Gastrocnemius medialis (tissue), 4 donors: ENCODE measurements at regions not wholly inside any gene's neighbourhood (a gene's known extent, or its start where the extent isn't known, plus 50 kb on each side); places are given as distances from the start of the nearest gene placed in this dataset.
A peak's percentile ranks its signal among the peaks of the same experiment; 100 is the strongest.

Source experiments
- ATAC-seq, 2 donors: fragments of 150-250 bp; one replicate each; pipeline ENCODE4 v1.9.1; 2016
- DNase-seq, 2 donors: peaks; one replicate each; pipeline ENCODE4 v3.0.0-alpha.2; 2019
- H3K27ac ChIP-seq, 4 donors: fragments of 200-600 bp; sonication (generic); 1 replicate in 1 of 4; 2 replicates in 3 of 4; pipeline ENCODE4 v1.5.1; 2016 to 2018; ENCODE audit warnings: mild to moderate bottlenecking in 2 of 4, moderate library complexity in 1 of 4
- H3K27me3 ChIP-seq, 3 donors: fragments of 200-600 bp; sonication (generic) in 2 of 3; 1 replicate in 1 of 3; 2 replicates in 2 of 3; pipeline versions ENCODE4 v1.5.1 to v1.6.0; 2016 to 2019; ENCODE audit warnings: mild to moderate bottlenecking in 1 of 3, moderate library complexity in 1 of 3
- H3K36me3 ChIP-seq, 2 donors: fragments of 200-600 bp; sonication (generic) in 1 of 2; one replicate each; pipeline ENCODE4 v1.5.1; 2017 to 2018
- H3K4me1 ChIP-seq, 2 donors: fragments of 200-600 bp; sonication (generic) in 1 of 2; one replicate each; pipeline ENCODE4 v1.5.1; 2016 to 2017; ENCODE audit warnings: mild to moderate bottlenecking in 2 of 2
- H3K4me3 ChIP-seq, 4 donors: fragments of 200-600 bp; sonication (generic) in 3 of 4; 1 replicate in 1 of 4; 2 replicates in 3 of 4; pipeline ENCODE4 v1.5.1; 2016 to 2019; ENCODE audit warnings: mild to moderate bottlenecking in 2 of 4
- H3K9me3 ChIP-seq, 3 donors: fragments of 200-600 bp; sonication (generic) in 2 of 3; 1 replicate in 1 of 3; 2 replicates in 2 of 3; pipeline ENCODE4 v1.5.1; 2016 to 2019
- POLR2A ChIP-seq, 2 donors: fragments of 450-650 bp; IDR thresholded peaks; one replicate each; pipeline ENCODE4 v1.6.1; 2017; ENCODE audit warnings: antibody characterized with exemption in 2 of 2, mild to moderate bottlenecking in 2 of 2, moderate library complexity in 2 of 2
- in situ Hi-C, 4 donors: fragments of 200-750 bp; cut with MboI; loops; one replicate each; pipeline versions ENCODE4 v1.15.0 to v1.8.0; 2017; ENCODE audit warnings: low sequenced_read_pairs in 4 of 4
- intact Hi-C: fragments of 100-400 bp; cut with DNase I; formaldehyde crosslinking; loops from one replicate; pipeline ENCODE4 v1.15.1; 2023; ENCODE audit warnings: low total_unique reads
- TF ChIP-seq, protein P1 (sequence below), 5 experiments: fragments of 450-650 bp in 3 of 5; fragments of 200-600 bp in 2 of 5; sonication (generic) in 2 of 5; IDR thresholded peaks in 4 of 5; conservative IDR thresholded peaks in 1 of 5; 1 replicate in 4 of 5; 2 replicates in 1 of 5; pipeline ENCODE4 v1.5.1; 2016 to 2019; ENCODE audit warnings: antibody characterized with exemption in 5 of 5, mild to moderate bottlenecking in 3 of 5, moderate library complexity in 3 of 5

DNA sequence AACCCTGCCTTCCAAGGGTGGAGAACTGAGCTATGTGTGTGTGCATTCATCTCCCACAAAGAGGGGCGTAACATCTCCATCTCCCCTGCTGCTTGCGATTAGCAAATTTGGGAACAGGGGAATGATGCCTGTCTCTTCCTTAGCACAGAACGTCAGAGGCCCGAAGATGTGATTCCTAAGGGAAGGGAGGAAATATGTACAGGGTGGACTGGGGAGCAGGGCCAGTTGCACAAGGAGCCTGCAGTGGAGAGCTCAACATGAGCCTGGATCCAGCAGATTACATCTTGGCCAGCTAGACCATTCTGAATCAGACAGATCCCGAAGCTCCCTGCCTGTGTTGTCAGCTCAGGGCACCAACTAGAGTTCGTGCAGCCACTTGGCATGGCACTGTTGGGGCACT, 118.1 kb downstream of the NGF start:
- H3K27ac ChIP-seq, result no peak overlapping the region
- intact Hi-C loops, result no loop called here
- peak; percentile 16 to 18 for DNase-seq

DNA sequence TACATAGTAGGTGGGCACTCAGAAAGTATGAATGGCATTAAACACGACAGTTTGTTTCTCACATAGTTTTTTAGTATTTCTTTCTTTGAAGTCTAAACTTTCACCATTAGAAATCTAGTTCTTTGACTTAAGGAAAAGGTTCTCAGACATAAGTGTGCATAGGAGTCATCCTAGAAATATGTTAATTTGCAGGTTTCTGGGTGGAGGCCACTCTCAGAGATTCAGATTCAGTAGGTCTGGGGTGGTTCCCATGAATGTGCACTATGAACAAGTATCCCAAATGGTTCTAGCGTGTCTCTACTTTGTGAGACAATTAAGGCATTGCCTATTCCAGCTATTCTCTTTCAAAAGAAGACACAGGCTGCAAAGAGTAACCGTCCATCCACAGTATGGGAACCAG, 119.3 kb downstream of the NGF start:
- no peaks in the 10 kb centered on the region for H3K4me1 ChIP-seq
- no peak overlapping the region for H3K4me3 ChIP-seq
- intact Hi-C loops (no loop called here), in situ Hi-C loops (no loop called here)
- no peaks in the 10 kb centered on the region for H3K27me3 ChIP-seq
- H3K36me3 ChIP-seq, result no peaks in the 10 kb centered on the region
- no peaks in the 10 kb centered on the region for H3K9me3 ChIP-seq
- TF ChIP-seq POLR2A (IDR thresholded peaks at IDR 0.05), result no peak
- TF ChIP-seq, protein P1, sequence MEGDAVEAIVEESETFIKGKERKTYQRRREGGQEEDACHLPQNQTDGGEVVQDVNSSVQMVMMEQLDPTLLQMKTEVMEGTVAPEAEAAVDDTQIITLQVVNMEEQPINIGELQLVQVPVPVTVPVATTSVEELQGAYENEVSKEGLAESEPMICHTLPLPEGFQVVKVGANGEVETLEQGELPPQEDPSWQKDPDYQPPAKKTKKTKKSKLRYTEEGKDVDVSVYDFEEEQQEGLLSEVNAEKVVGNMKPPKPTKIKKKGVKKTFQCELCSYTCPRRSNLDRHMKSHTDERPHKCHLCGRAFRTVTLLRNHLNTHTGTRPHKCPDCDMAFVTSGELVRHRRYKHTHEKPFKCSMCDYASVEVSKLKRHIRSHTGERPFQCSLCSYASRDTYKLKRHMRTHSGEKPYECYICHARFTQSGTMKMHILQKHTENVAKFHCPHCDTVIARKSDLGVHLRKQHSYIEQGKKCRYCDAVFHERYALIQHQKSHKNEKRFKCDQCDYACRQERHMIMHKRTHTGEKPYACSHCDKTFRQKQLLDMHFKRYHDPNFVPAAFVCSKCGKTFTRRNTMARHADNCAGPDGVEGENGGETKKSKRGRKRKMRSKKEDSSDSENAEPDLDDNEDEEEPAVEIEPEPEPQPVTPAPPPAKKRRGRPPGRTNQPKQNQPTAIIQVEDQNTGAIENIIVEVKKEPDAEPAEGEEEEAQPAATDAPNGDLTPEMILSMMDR (IDR thresholded peaks at IDR 0.05 in 4 of 5, conservative IDR thresholded peaks at IDR 0.05 in 1 of 5), result no peak
- no peak overlapping the region for H3K27ac ChIP-seq
- no peak for DNase-seq
- ATAC-seq, result no peak

More for the DNA sequence above, 118.1 kb downstream of the NGF start:
- no peaks in the 10 kb centered on the region for H3K36me3 ChIP-seq
- in situ Hi-C loops, result no loop called here
- no peaks in the 10 kb centered on the region for H3K27me3 ChIP-seq
- H3K9me3 ChIP-seq, result no peaks in the 10 kb centered on the region
- H3K4me1 ChIP-seq, result no peaks in the 10 kb centered on the region
- H3K4me3 ChIP-seq, result no peak overlapping the region
- TF ChIP-seq, protein P1 (IDR thresholded peaks at IDR 0.05 in 4 of 5, conservative IDR thresholded peaks at IDR 0.05 in 1 of 5), result no peak
- peak; percentile 36 to 51 for ATAC-seq

DNA sequence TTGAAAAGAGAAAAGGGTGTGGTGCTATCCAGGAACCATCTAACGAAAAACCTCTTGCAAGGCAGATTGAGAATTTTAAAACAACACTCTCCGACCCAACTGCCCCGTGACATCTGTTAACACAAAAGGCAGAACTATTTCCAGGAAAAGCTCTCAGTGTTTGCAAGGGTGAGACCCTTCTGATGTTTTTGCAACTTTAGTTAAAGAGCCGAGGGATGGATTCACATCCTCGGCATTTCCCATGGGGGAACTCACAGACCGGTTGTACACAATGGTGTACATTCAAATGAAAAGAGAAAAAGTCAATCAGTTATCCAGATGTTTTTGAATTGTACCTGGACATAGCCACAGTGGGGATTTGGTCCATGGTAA, 120.0 kb downstream of the NGF start:
- no peaks in the 10 kb centered on the region for H3K36me3 ChIP-seq
- no peak for TF ChIP-seq POLR2A (IDR thresholded peaks at IDR 0.05)
- TF ChIP-seq, protein P1 (IDR thresholded peaks at IDR 0.05 in 4 of 5, conservative IDR thresholded peaks at IDR 0.05 in 1 of 5), result no peak
- DNase-seq (no peak), ATAC-seq (no peak)
- H3K27me3 ChIP-seq, result no peaks in the 10 kb centered on the region
- in situ Hi-C loops (no loop called here), intact Hi-C loops (no loop called here)
- H3K4me1 ChIP-seq, result no peaks in the 10 kb centered on the region
- H3K27ac ChIP-seq, result no peak overlapping the region
- H3K9me3 ChIP-seq, result no peaks in the 10 kb centered on the region
- H3K4me3 ChIP-seq, result no peak overlapping the region

DNA sequence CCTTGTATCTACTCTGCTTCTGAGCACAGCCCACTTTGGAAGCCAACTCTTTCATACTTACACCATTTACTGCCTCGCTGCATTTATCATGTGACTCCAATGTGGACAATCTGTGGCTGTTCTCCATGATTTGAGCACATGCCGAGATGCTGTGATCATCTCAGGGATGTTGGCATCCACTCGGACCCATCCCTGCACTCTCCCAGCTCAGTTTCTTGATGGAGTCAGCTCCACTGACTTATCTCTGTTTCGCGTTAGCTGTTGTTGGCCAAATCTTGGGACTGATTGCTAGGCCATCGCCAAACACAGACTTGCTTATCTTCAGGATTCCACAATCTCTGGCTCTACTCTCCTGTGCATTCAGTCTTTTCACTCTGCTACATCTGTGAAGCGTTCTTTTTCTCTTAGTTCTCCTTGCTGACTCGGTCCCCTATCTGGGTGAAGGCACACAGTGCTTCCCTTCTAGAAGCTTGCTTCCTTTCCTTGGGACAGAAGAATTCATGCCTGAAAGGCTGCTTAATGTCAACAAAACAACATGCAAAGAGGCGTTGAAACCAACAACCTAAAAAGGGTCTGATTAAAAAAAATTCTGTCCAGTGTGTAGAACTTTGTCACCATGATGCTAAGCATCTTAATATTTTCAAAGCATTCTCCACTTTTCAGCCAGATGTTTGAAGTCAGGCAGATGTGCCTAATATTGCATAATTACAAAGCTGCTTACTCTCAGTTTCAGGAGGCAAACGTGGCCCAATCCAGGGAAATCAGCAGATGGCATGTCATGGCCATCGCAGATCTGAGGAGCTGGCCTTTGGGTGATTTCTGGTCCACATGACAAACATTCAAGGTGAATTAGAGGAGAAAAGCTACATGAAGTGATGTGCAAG, 120.7 kb downstream of the NGF start:
- no peak for DNase-seq
- H3K4me1 ChIP-seq, result no peaks in the 10 kb centered on the region
- H3K27ac ChIP-seq, result no peak overlapping the region
- H3K27me3 ChIP-seq, result no peaks in the 10 kb centered on the region
- TF ChIP-seq, protein P1 (IDR thresholded peaks at IDR 0.05 in 4 of 5, conservative IDR thresholded peaks at IDR 0.05 in 1 of 5), result no peak
- TF ChIP-seq POLR2A (IDR thresholded peaks at IDR 0.05), result no peak
- H3K36me3 ChIP-seq, result no peaks in the 10 kb centered on the region
- H3K4me3 ChIP-seq, result no peak overlapping the region
- intact Hi-C loops, result no loop called here
- in situ Hi-C loops, result no loop called here
- H3K9me3 ChIP-seq, result no peaks in the 10 kb centered on the region
- no peak for ATAC-seq
